Breast epithelium (tissue), 4 donors: ENCODE measurements at regions not wholly inside any gene's neighbourhood (a gene's known extent, or its start where the extent isn't known, plus 50 kb on each side); places are given as distances from the start of the nearest gene placed in this dataset.

Experiments used
- DNase-seq, 2 donors: peaks; one replicate each; pipeline ENCODE4 v3.0.0-alpha.2; 2019; ENCODE audit warnings: low spot score in 2 of 2
- H3K27ac ChIP-seq, 2 donors: fragments of 200-600 bp; sonication (generic) in 1 of 2; one replicate each; pipeline ENCODE4 v1.5.1; 2016 to 2019; ENCODE audit warnings: mild to moderate bottlenecking in 1 of 2
- H3K27me3 ChIP-seq, 2 donors: fragments of 200-600 bp; sonication (generic) in 1 of 2; one replicate each; pipeline versions ENCODE4 v1.5.1 to v1.6.0; 2017 to 2019; ENCODE audit warnings: control low read depth in 1 of 2, mild to moderate bottlenecking in 1 of 2
- H3K36me3 ChIP-seq: fragments of 200-600 bp; one replicate; pipeline ENCODE4 v1.5.1; 2019
- H3K4me1 ChIP-seq, 2 donors: fragments of 200-600 bp; sonication (generic); one replicate each; pipeline ENCODE4 v1.5.1; 2016 to 2019; ENCODE audit warnings: control low read depth in 1 of 2
- H3K4me3 ChIP-seq, 3 donors: fragments of 200-600 bp; sonication (generic); 1 replicate in 2 of 3; 2 replicates in 1 of 3; pipeline ENCODE4 v1.5.1; 2016 to 2019; ENCODE audit warnings: mild to moderate bottlenecking in 3 of 3, moderate library complexity in 2 of 3
- H3K9me3 ChIP-seq, 2 donors: fragments of 200-600 bp; sonication (generic) in 1 of 2; one replicate each; pipeline ENCODE4 v1.5.1; 2016 to 2019; ENCODE audit warnings: control low read depth in 1 of 2
- POLR2A ChIP-seq: fragments of 450-650 bp; IDR thresholded peaks from one replicate; pipeline ENCODE4 v1.6.1; 2016; ENCODE audit warnings: antibody characterized with exemption, mild to moderate bottlenecking, moderate library complexity
- POLR2AphosphoS5 ChIP-seq, 3 donors: sonication (generic); formaldehyde crosslinking; IDR thresholded peaks; one replicate each; pipeline ENCODE4 v1.6.1; 2017; ENCODE audit warnings: antibody characterized with exemption in 3 of 3
- intact Hi-C: fragments of 100-400 bp; cut with DNase I; formaldehyde crosslinking; loops from one replicate; pipeline ENCODE4 v1.15.1; 2023; ENCODE audit warnings: low total_unique reads
- TF ChIP-seq, protein P1 (sequence below), 3 donors: fragments of 450-650 bp; IDR thresholded peaks; one replicate each; pipeline ENCODE4 v1.5.1; 2016 to 2017; ENCODE audit warnings: antibody characterized with exemption in 3 of 3, mild to moderate bottlenecking in 3 of 3, moderate library complexity in 3 of 3

DNA sequence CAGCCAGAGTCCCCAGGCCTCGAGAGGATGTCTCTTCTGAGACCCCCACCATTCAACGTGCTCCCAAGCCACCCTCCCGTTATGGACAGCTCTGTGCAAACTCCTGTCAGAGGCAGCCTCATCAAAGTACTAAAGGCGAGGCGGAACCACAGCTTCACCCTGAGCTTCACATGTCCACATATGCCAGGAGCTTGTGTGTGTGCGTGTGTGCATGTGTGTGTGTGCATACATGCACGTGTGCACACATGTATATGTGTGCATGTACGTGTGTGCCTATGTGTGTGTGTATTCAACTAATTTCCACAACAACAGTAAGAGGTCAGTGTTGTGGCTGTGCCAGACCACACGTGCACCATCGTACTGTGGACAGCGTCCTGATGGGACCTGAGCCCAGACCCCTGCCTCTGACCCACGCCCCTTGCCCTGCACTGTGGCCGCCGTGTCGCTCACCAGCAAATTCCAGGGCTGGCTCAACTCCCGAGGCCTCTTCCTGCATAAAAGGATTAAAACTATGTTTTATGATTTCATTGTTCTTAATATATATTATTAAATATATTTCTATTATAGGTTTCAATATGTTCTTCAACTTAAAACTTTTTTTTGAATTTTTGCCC, 444.8 kb downstream of the EIPR1 start:
- no peaks in the 10 kb centered on the region for H3K4me1 ChIP-seq
- TF ChIP-seq, protein P1, sequence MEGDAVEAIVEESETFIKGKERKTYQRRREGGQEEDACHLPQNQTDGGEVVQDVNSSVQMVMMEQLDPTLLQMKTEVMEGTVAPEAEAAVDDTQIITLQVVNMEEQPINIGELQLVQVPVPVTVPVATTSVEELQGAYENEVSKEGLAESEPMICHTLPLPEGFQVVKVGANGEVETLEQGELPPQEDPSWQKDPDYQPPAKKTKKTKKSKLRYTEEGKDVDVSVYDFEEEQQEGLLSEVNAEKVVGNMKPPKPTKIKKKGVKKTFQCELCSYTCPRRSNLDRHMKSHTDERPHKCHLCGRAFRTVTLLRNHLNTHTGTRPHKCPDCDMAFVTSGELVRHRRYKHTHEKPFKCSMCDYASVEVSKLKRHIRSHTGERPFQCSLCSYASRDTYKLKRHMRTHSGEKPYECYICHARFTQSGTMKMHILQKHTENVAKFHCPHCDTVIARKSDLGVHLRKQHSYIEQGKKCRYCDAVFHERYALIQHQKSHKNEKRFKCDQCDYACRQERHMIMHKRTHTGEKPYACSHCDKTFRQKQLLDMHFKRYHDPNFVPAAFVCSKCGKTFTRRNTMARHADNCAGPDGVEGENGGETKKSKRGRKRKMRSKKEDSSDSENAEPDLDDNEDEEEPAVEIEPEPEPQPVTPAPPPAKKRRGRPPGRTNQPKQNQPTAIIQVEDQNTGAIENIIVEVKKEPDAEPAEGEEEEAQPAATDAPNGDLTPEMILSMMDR (IDR thresholded peaks at IDR 0.05) = no peak
- no peak for TF ChIP-seq POLR2A
- TF ChIP-seq POLR2AphosphoS5 (IDR thresholded peaks at IDR 0.05) = no peak
- H3K9me3 ChIP-seq = peaks cover 0 to 13% of the 10 kb centered on the region in 2 donors
- intact Hi-C loops = no loop called here
- no peaks in the 10 kb centered on the region for H3K36me3 ChIP-seq
- no peaks in the 10 kb centered on the region for H3K27me3 ChIP-seq
- no peak overlapping the region for H3K27ac ChIP-seq
- no peak for DNase-seq
- no peak overlapping the region for H3K4me3 ChIP-seq

DNA sequence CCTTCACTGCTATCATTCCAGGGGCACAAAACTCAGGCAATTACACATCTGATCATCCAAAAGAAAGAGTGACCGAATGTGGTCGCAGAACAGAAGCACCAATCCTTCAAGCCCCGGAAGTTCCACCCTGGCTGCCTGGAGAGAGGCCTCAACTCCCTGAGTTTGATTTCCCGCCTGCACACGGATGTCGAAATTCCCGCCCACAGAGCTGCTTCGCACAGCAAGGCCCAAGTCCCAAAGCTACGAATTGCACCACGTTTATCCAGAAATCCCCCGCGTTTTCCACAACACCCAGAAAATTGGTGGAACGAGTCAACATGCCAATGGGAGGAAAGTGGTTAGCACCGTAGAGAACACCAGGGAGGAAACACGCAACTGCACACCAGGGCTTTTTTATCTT, 445.4 kb downstream of the EIPR1 start:
- H3K36me3 ChIP-seq = no peaks in the 10 kb centered on the region
- DNase-seq = peak in 1 of 2 donors; percentile 42
- no peak overlapping the region for H3K4me3 ChIP-seq
- peaks cover 0 to 13% of the 10 kb centered on the region in 2 donors for H3K9me3 ChIP-seq
- no peaks in the 10 kb centered on the region for H3K27me3 ChIP-seq
- no peak overlapping the region for H3K27ac ChIP-seq
- H3K4me1 ChIP-seq = no peaks in the 10 kb centered on the region
- TF ChIP-seq POLR2A = no peak
- TF ChIP-seq, protein P1 (IDR thresholded peaks at IDR 0.05) = no peak
- intact Hi-C loops = no loop called here

DNA sequence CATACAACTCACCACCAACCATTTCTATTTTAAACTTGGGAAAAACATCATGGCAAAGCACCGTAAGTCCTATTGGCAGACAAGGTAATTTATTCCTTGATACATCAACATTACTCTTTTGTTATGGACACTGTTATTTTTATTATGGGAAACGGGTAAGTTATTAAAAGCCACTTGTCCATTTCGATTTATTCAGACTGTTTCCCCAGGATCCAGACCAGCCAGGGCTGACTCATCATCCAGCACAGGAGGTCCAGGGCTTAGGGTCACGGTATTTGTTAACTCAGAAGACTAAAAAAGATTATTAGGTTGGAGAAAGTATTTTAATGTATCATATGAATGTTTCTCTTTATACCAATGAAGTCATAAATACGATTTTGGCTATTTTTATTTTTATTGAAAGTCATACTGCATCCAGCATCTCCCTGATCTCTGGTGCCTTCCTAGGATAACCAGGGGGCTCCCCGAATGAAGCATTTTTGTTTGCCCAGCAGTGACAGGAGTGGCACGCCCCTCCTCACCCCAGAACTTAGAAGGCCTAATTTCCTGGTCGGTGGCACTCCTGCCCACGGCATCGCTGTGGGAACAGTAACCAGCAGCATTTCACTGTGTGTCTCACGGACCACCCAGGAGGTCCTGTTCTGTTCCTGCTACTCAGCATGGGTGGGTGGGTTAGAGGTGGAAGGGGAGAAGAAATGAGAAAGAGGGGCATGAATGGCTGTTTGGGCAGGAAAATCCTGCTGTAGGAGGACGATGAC, 446.1 kb downstream of the EIPR1 start:
- intact Hi-C loops = no loop called here
- no peak for DNase-seq
- Histone ChIP-seq H3K9me3 (peaks cover 0 to 13% of the 10 kb centered on the region in 2 donors), H3K4me1 (no peaks in the 10 kb centered on the region), H3K36me3 (no peaks in the 10 kb centered on the region), H3K27me3 (no peaks in the 10 kb centered on the region), H3K27ac (no peak overlapping the region), H3K4me3 (no peak overlapping the region)
- TF ChIP-seq POLR2A (no peak), POLR2AphosphoS5 (IDR thresholded peaks at IDR 0.05) (no peak)
- TF ChIP-seq, protein P1 (IDR thresholded peaks at IDR 0.05) = no peak

DNA sequence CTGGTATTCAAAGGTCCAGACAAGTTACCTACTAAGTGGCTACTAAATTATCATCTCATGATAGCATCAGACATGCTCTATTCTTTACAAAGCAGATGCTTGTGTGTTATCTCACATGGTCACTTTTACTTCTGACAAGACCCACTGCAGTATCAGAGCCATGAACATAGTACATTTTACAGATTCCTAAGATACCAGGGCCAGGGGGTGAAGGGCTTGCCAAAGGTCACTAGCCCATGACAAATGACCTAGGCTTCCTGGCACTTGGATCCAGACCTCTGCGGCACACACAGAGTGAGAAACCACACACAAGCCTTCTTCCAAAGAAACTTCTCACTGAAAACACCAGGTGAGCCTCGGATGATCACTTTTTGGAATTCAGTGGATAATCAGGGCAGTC, 446.8 kb downstream of the EIPR1 start:
- Histone ChIP-seq H3K27me3 (no peaks in the 10 kb centered on the region), H3K4me3 (no peak overlapping the region), H3K36me3 (no peaks in the 10 kb centered on the region), H3K9me3 (peaks cover 0 to 13% of the 10 kb centered on the region in 2 donors), H3K4me1 (no peaks in the 10 kb centered on the region), H3K27ac (no peak overlapping the region)
- DNase-seq = no peak
- intact Hi-C loops = no loop called here
- TF ChIP-seq, protein P1 (IDR thresholded peaks at IDR 0.05) = no peak
- TF ChIP-seq POLR2AphosphoS5 (IDR thresholded peaks at IDR 0.05) = no peak
- no peak for TF ChIP-seq POLR2A

DNA sequence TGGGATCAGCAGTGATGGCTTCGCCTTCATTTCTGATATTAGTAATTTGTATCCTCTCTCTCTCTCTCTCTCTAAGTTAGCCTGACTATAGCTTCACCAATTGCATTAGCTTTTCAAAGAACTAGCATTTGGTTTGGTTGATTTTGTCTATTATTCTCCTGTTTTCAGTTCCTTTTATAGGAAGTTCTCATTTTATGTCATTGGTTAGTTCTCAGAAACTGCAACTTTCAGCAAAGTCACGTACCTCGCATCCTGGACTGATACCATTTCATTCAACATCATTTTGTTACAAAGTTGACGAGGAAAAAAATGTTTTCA, 450.8 kb downstream of the EIPR1 start:
- DNase-seq = no peak
- Histone ChIP-seq H3K9me3 (peaks cover 0 to 13% of the 10 kb centered on the region in 2 donors), H3K27me3 (no peaks in the 10 kb centered on the region), H3K36me3 (no peaks in the 10 kb centered on the region), H3K27ac (no peak overlapping the region), H3K4me1 (no peaks in the 10 kb centered on the region), H3K4me3 (no peak overlapping the region)
- no peak for TF ChIP-seq POLR2A
- TF ChIP-seq POLR2AphosphoS5 (IDR thresholded peaks at IDR 0.05) = no peak
- TF ChIP-seq, protein P1 (IDR thresholded peaks at IDR 0.05) = no peak
- intact Hi-C loops = no loop called here
